Aorta (tissue), 5 donors: ENCODE measurements at regions not wholly inside any gene's neighbourhood (a gene's known extent, or its start where the extent isn't known, plus 50 kb on each side); places are given as distances from the start of the nearest gene placed in this dataset.

Source experiments
- ATAC-seq: fragments of 200-7000 bp; cut with Tn5 transposase; one replicate; pipeline ENCODE4 v1.9.1; 2022; ENCODE audit warnings: moderate library complexity; ENCODE audit not compliant: low FRiP score
- DNase-seq, 2 donors: peaks; one replicate each; pipeline ENCODE4 v3.0.0-alpha.2; 2020
- H3K27ac ChIP-seq, 2 donors: one replicate each; pipeline ENCODE4 v1.5.1; 2013; ENCODE audit warnings: low read length in 2 of 2, mild to moderate bottlenecking in 2 of 2, moderate library complexity in 2 of 2, control low read depth in 1 of 2, inconsistent platforms in 1 of 2, low read depth in 1 of 2
- H3K27me3 ChIP-seq, 2 donors: one replicate each; pipeline ENCODE4 v1.6.1; 2013; ENCODE audit warnings: control low read depth in 1 of 2, low read length in 1 of 2, mild to moderate bottlenecking in 1 of 2, moderate library complexity in 1 of 2; ENCODE audit not compliant: insufficient read depth in 2 of 2, control insufficient read depth in 1 of 2
- H3K36me3 ChIP-seq, 2 donors: one replicate each; pipeline ENCODE4 v1.6.1; 2013; ENCODE audit warnings: control low read depth in 1 of 2, low read length in 1 of 2, mild to moderate bottlenecking in 1 of 2; ENCODE audit not compliant: insufficient read depth in 2 of 2, control insufficient read depth in 1 of 2
- H3K4me1 ChIP-seq, 2 donors: one replicate each; pipeline ENCODE4 v1.6.1; 2013; ENCODE audit warnings: low read length in 2 of 2, control low read depth in 1 of 2, mild to moderate bottlenecking in 1 of 2, moderate library complexity in 1 of 2; ENCODE audit not compliant: insufficient read depth in 2 of 2, control insufficient read depth in 1 of 2
- H3K4me3 ChIP-seq, 2 donors: one replicate each; pipeline ENCODE4 v1.5.1; 2013; ENCODE audit warnings: low read length in 2 of 2, control low read depth in 1 of 2, mild to moderate bottlenecking in 1 of 2
- H3K9me3 ChIP-seq: one replicate; pipeline ENCODE4 v1.6.1; 2013; ENCODE audit warnings: mild to moderate bottlenecking, low read length; ENCODE audit not compliant: control insufficient read depth
- WGBS, 2 donors: extraction: QIAGEN DNeasy Blood & Tissue Kit; methylation state at CpG; one replicate each; pipeline ENCODE4 v1.1.7; 2013; 5-methylcytosine and 5-hydroxymethylcytosine counted together
- intact Hi-C, 2 donors: fragments of 100-400 bp; cut with DNase I; formaldehyde crosslinking; loops; one replicate each; pipeline versions ENCODE4 v1.14.2 to v1.15.0; 2022
- donor health status: healthy with polysubstance abuse.
- donor health status: Bipolar disorder and iron deficiency.
- donor health status: DM: no; HTN: no; CAD: no.
- donor health status: DM: no; HTN: no; CAD: no.
- donor health status: DM: yes; HTN: yes; CAD: no.

DNA sequence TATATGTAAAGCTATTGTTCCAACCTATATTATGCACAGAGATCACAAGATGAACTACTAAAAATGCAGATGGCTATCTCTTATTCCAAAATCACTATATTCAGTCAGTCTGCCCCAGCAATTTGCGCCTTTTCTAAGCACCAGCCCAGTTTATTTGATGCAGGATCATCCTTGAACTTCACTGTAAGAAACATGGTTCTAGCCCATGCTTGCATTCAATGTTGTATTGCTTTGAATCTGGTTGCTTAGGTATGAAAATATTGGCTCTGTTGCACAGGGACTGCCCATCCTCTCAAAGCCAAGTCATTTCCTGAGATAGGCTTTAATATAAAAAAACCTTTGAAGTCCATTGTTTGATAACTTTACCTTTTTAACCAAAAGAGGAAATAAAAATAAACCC lies 170.5 kb upstream of the LRIG1 start:
- 97 to 99% methylated on average over 1 of the region's 1 CpG for WGBS, 2 donors
- no peak for DNase-seq

GRCh38 chr3:66672830-66673229 lies 172.0 kb upstream of the LRIG1 start:
- Histone ChIP-seq H3K9me3 (peaks cover 3% of the 10 kb centered on the region), H3K4me1 (no peaks in the 10 kb centered on the region), H3K27me3 (no peaks in the 10 kb centered on the region), H3K27ac (no peak overlapping the region), H3K36me3 (no peaks in the 10 kb centered on the region), H3K4me3 (no peak overlapping the region)
- ATAC-seq = no peak
- intact Hi-C loops = no loop called here
- DNase-seq = no peak

More for the DNA sequence above, 170.5 kb upstream of the LRIG1 start:
- Histone ChIP-seq H3K9me3 (no peaks in the 10 kb centered on the region), H3K4me1 (peaks cover 0 to 2% of the 10 kb centered on the region in 2 donors), H3K36me3 (no peaks in the 10 kb centered on the region), H3K27me3 (no peaks in the 10 kb centered on the region), H3K27ac (no peak overlapping the region), H3K4me3 (no peak overlapping the region)
- ATAC-seq = no peak
- intact Hi-C loops = no loop called here

GRCh38 chr3:66673293-66673692 lies 172.5 kb upstream of the LRIG1 start:
- Histone ChIP-seq H3K27me3 (no peaks in the 10 kb centered on the region), H3K4me3 (no peak overlapping the region), H3K4me1 (no peaks in the 10 kb centered on the region), H3K27ac (no peak overlapping the region), H3K36me3 (no peaks in the 10 kb centered on the region), H3K9me3 (peaks cover 3% of the 10 kb centered on the region)
- DNase-seq (no peak), ATAC-seq (no peak)
- intact Hi-C loops = no loop called here
- 12 to 15% methylated on average over 9 of the region's 9 CpGs for WGBS, 2 donors

DNA sequence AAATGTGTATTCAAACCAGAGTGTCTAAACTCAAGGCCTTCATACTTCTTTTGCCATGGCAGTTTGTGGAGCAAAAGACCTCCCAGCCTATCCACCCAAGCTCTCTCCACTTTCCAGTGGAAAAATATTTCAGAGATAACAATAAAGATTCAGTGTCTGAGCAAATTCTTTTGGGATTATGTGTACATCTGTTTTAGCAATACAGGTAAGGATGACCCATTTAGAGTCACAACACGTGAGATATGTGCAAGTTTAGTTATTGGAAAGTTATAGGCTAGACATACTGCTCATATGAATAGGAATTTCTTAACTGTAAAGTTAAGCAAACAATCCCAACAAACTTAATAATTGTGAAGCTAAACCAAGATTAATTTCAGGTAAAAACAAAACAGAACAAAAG lies 174.5 kb upstream of the LRIG1 start:
- intact Hi-C loops = no loop called here
- H3K4me1 ChIP-seq = no peaks in the 10 kb centered on the region
- 64 to 65% methylated on average over 1 of the region's 1 CpG for WGBS, 2 donors

GRCh38 chr3:66692042-66692765 lies 191.4 kb upstream of the LRIG1 start:
- no peak overlapping the region for H3K27ac ChIP-seq
- WGBS, 2 donors = 92 to 93% methylated on average over 5 of the region's 5 CpGs
- H3K27me3 ChIP-seq = no peaks in the 10 kb centered on the region
- H3K9me3 ChIP-seq = no peaks in the 10 kb centered on the region
- no peak for ATAC-seq
- H3K4me3 ChIP-seq = no peak overlapping the region
- DNase-seq = no peak
- H3K36me3 ChIP-seq = no peaks in the 10 kb centered on the region
- intact Hi-C loops = loop anchor here in 1 of 2 donors (10.0 kb wide), 1 partner anchor 103 kb away; no protein-coding TSS in a partner anchor
- no peaks in the 10 kb centered on the region for H3K4me1 ChIP-seq

More for the DNA sequence above, 174.5 kb upstream of the LRIG1 start:
- H3K36me3 ChIP-seq = no peaks in the 10 kb centered on the region
- no peak overlapping the region for H3K4me3 ChIP-seq
- DNase-seq (no peak), ATAC-seq (no peak)
- no peak overlapping the region for H3K27ac ChIP-seq
- H3K9me3 ChIP-seq = peaks cover 3% of the 10 kb centered on the region
- H3K27me3 ChIP-seq = no peaks in the 10 kb centered on the region

DNA sequence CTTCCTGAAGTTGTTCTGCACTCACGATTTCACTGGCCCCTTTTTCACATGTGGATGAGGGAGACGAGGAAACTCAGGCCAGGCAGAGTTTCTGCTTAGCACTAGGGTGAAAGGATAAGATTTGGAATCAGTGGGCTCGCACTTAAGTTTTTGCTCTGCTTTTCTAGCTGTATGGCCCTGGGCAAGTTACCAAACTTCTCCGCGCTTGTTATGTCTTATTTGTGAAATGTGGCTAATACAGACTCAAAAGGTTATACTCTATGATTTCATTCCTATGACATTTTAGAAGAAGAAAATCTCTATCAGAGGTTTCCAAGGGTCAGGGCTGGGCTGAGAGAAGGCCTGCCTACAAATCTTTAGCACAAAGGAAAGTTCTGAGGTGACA lies 191.9 kb upstream of the LRIG1 start:
- intact Hi-C loops = loop anchor here in 1 of 2 donors (10.0 kb wide), 1 partner anchor 102 kb away; no protein-coding TSS in a partner anchor
- DNase-seq = no peak
- H3K27ac ChIP-seq = no peak overlapping the region

GRCh38 chr3:66693461-66694031 lies 192.7 kb upstream of the LRIG1 start:
- no peaks in the 10 kb centered on the region for H3K4me1 ChIP-seq
- ATAC-seq (no peak), DNase-seq (no peak)
- intact Hi-C loops = loop anchor here in 1 of 2 donors (10.0 kb wide), 1 partner anchor 101 kb away; no protein-coding TSS in a partner anchor
- H3K9me3 ChIP-seq = no peaks in the 10 kb centered on the region
- H3K4me3 ChIP-seq = no peak overlapping the region
- H3K27me3 ChIP-seq = no peaks in the 10 kb centered on the region
- H3K36me3 ChIP-seq = no peaks in the 10 kb centered on the region
- no peak overlapping the region for H3K27ac ChIP-seq
- WGBS, 2 donors = 44% methylated on average over 10 of the region's 10 CpGs

More for the DNA sequence above, 191.9 kb upstream of the LRIG1 start:
- ATAC-seq = no peak
- Histone ChIP-seq H3K9me3 (no peaks in the 10 kb centered on the region), H3K4me3 (no peak overlapping the region), H3K36me3 (no peaks in the 10 kb centered on the region), H3K4me1 (no peaks in the 10 kb centered on the region), H3K27me3 (no peaks in the 10 kb centered on the region)
- WGBS, 2 donors = 89 to 90% methylated on average over 5 of the region's 5 CpGs

DNA sequence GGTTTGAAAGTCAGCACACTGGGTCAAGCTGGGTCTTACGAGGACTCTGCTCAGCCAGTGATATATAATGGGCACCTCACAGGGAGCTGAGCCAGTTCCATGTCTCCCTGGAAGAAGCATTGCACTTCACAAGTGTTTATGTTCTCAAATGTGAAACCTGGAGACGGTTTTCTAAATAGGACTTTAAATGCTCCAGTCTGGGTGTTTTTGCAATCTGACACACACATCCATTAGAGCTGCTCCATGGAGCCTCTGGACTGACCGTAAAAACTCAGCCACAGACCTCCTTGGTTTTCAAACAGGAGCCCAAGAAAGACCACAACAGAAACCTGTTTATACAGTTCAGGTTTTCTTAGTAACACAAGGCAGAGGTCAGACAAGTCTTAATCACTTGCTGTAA lies 201.3 kb upstream of the LRIG1 start:
- Histone ChIP-seq H3K27ac (no peak overlapping the region), H3K9me3 (no peaks in the 10 kb centered on the region), H3K27me3 (no peaks in the 10 kb centered on the region), H3K36me3 (no peaks in the 10 kb centered on the region), H3K4me3 (no peak overlapping the region), H3K4me1 (no peaks in the 10 kb centered on the region)
- WGBS, 2 donors = 71 to 79% methylated on average over 3 of the region's 3 CpGs
- ATAC-seq = no peak
- no peak for DNase-seq
- intact Hi-C loops = no loop called here

GRCh38 chr3:66703501-66703900 lies 202.7 kb upstream of the LRIG1 start:
- Histone ChIP-seq H3K4me1 (no peaks in the 10 kb centered on the region), H3K4me3 (no peak overlapping the region), H3K36me3 (no peaks in the 10 kb centered on the region), H3K27me3 (no peaks in the 10 kb centered on the region), H3K9me3 (no peaks in the 10 kb centered on the region), H3K27ac (no peak overlapping the region)
- intact Hi-C loops = no loop called here
- DNase-seq (no peak), ATAC-seq (no peak)
- WGBS, 2 donors = 96 to 97% methylated on average over 2 of the region's 2 CpGs
